ENCODE measurements at regions not wholly inside any gene's neighbourhood (a gene's known extent, or its start where the extent isn't known, plus 50 kb on each side); places are given as distances from the start of the nearest gene placed in this dataset.
"Not testable (repeated sequence)": the region's sequence is repeated elsewhere in the genome, so short reads cannot be mapped to it uniquely, and the experiment has no call there.

- no peak for DNase-seq
These were observed 295.9 kb upstream of the ADGRL4 start for GRCh38 chr1:79302380-79302930.

DNA sequence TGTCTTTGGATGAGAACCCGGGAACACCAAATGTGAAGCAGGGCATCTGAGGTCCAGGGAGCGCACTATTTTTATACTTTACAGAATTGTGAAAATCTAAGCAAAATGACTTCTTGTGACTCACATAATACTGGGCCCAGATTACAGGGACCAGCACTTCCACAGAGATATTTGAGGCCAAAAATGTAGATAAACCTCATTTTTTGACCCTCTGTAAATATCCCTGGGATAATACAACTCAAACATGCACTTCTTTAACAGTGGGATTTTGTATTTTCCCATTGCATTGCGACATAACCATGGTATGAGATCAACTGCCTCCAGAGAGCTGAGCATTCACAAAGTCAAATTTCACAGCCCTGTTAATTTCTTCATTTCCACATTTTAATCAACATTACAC lies 289.4 kb upstream of the ADGRL4 start:
- DNase-seq, result no peak

GRCh38 chr1:79293611-79294010 lies 287.1 kb upstream of the ADGRL4 start:
- no peak for DNase-seq

- no peak for DNase-seq
These were observed 284.5 kb upstream of the ADGRL4 start for GRCh38 chr1:79290927-79291474.

DNA sequence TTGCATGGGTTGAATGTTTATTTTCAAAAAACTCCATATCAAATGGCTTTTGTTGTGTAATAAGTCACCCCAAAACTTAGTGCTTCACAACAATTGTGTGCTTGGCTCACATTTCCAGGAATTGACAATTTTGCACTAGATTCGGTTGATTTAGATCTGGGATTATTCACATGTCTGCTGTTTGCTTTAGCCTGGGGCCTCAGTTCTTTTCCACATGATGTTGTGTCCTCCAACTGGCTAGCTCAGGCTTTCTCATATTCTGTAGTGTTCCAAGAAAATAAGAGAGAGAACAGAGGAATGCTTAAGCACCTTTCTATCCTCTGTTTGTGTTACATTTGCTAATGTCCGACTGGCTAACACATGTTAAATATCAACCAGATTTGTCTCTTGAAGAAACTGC lies 281.5 kb upstream of the ADGRL4 start:
- DNase-seq, result no peak

GRCh38 chr1:79285667-79286066 lies 279.1 kb upstream of the ADGRL4 start:
- no peak for DNase-seq

DNA sequence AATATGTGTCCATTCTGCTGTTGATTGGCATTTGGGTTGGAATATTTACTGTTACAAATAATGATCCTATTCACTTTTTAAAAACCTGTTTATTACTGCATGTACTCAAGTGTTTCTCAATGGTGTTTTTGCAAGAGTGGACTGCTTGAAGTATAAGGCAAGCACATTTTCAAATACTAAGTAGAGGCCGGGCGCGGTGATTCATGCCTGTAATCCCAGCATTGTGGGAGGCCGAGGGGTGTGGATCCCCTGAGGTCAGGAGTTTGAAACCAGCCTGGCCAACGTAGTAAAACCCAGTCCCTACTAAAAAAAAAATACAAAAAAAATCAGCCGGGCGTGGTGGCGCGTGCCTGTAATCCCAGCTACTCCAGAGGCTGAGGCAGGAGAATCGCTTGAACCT lies 276.9 kb upstream of the ADGRL4 start:
- no peak for DNase-seq

- DNase-seq, result no peak
These were observed 274.9 kb upstream of the ADGRL4 start for GRCh38 chr1:79281442-79281841.

DNA sequence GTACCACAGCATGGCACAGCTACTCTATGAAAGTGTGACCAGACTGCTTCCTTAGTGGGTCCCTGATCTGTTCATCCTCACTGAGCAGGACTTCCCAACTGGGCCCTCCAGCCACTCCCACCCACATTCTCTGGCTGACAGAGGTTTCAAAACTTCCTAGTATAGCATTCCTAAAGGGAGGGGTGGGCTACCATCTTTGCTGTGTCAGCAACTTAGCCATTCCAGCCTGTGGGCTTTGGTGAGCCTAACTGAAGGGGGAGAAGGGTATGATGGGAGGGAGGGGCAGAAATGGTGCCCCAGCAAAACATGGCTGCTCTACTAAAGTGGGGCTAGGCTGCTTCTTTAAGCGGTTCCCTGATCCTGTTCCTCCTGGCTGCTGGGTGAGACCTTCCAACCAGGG lies 265.2 kb upstream of the ADGRL4 start:
- no peak for DNase-seq

DNA sequence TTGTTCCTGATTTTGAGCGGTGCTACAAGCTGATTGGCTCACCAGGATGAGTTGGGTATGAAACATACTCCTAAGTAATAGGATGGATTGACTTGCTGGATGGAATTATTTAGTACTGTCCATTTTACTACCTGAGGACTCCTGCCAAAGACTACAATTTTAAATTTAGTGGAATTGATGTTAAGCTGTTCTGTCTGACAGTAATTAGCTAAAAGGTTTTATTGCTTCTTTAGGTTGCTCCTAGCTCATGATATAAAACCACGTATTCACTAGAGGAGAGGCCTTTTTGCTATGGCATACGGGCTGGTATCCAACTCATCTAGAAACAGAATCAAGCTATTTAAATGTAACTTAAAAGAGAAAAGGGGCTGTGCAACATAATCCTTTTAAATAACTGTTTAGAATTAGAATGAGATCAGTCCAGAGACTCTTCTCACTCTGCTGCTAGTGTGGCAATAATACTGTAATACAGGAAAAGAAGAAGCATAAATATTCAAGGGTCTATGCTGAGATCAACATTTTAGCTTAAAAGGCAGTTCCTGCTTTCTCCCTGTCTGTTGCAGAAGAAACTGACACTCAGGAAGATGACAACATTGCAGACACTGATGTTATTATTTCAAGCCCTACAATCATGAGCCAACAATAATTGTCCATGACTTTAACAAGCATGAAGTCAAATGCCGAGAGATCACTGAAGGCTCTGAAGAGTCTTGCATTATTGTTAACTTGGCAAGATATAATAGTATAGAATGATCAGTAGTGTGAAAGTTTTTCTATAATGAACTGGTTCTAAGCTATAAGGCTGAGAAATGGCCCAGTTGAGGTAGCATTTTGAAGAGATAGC lies 258.7 kb upstream of the ADGRL4 start:
- no peak for DNase-seq

DNA sequence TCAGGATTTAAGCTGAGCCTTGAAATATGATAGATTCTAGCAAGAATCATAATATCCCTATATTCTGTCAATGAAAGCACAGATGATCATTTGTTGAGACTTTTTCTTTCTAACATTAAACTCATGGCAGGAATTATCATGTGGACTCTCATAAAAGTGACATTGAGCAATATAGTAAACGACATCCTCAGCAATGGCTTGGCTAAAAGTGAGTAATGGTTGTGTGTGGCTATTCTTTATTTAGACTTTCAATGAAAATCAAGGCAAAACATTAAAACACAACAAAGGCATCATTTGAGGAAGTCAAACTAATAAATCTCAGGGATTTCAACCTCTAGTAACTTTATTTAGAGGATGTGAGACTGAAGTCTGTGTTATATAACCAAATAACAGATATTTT lies 257.8 kb upstream of the ADGRL4 start:
- DNase-seq, result no peak

GRCh38 chr1:79262745-79263258 lies 256.3 kb upstream of the ADGRL4 start:
- DNase-seq, result no peak

- DNase-seq, result no peak
These were observed 253.1 kb upstream of the ADGRL4 start for GRCh38 chr1:79259390-79260336.

DNA sequence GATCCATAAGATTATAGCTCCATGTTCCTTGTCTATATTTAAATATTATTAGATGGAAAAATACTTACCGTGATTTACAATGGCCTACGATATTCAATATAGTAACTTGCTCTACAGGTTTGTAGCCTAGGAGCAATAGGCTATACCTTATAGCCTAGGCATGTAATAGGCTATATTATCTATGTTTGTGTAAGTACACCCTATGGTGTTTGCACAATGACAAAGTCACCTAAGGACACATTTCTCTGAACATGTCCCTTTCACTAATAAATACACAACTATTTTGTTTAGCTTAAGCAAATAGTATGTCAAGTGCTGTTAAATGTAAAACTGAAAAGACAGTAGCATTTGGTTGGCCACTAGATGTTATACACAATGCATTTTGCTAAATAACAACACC lies 248.9 kb upstream of the ADGRL4 start:
- no peak for DNase-seq

GRCh38 chr1:79252598-79252997 lies 246.1 kb upstream of the ADGRL4 start:
- DNase-seq, result no peak

DNA sequence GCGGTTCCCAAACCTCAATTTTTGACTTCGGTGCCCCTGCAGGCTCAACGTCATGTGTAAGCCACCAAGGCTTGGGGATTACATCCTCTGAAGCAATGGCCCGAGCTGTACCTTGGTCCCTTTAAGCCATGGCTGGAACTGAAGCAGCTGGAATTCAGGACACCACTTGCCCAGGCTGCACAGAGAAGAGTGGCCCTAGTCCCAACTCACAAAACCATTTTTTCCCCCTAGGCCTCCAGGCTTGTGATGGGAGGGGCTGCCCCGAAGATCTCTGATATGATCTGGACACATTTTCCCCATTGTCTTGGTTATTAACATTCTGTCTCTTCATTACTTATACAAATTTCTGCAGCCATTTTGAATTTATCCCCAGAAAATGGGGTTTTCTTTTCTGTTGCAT lies 233.3 kb upstream of the ADGRL4 start:
- no peak for DNase-seq

- no peak for DNase-seq
These were observed 228.9 kb upstream of the ADGRL4 start for GRCh38 chr1:79235301-79236002.

DNA sequence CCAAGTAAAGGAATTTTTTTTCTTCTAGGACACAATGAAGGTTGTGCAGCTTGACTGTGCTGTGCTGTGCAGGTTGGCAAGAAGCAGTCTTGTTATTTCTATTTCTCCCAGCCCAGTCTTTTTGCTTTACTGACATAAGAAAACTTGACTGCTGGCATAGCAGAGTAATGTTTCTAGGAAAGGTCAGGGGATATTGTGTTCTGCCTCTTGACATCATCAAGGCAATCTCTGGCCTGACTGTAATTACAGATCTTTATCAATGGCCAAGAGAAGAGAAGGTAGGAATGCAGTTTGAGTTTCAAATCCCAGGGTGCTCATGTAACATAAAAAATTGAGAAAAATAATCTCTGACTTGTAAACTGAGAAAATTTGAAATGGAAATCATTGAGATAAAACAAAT lies 226.3 kb upstream of the ADGRL4 start:
- DNase-seq, result no peak

- not testable (repeated sequence) for DNase-seq
These were observed 224.2 kb upstream of the ADGRL4 start for GRCh38 chr1:79230751-79231150.

DNA sequence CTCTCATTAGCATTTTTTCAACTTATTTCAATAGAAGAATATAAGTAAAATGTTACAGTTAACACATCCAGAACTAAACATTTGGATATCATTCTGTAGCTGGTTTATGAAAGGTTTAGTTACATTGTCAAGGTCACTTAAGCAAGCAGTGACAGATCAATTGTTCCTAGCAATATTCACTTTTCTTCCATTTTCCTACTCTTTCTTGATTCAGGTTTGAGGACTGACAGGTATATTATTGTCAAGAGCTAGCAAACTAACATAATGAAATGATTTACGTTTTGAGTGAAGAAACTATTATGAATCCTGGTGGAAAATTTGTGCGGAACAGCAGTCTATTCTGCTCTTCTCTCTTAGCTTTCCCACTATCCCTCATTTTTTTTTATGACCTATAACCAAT lies 220.4 kb upstream of the ADGRL4 start:
- no peak for DNase-seq

DNA sequence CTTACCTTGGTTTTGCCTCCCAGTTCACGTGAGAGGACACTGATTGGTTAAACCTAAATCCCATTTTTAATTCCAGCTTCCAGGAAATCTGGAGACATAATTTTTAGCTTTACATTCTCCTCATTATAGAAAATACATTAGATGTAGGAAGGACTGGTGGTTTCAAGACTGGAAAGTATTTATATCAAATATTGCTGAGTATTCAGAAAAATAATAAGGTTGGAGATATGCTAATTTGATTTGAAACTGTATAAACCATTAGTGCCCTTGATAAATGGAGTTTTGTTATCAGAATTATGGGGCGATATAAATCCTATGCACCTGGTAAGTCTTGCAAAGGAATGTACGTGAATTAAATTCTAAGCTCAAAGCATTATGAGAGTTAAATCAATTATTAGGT lies 218.0 kb upstream of the ADGRL4 start:
- no peak for DNase-seq

- DNase-seq, result no peak
These were observed 214.0 kb upstream of the ADGRL4 start for GRCh38 chr1:79220509-79220908.

GRCh38 chr1:79215311-79215710 lies 208.8 kb upstream of the ADGRL4 start:
- DNase-seq, result no peak
